ENCODE measurements at regions not wholly inside any gene's neighbourhood (a gene's known extent, or its start where the extent isn't known, plus 50 kb on each side); places are given as distances from the start of the nearest gene placed in this dataset.

GRCh38 chr3:197428117-197428801, 127.5 kb downstream of the BDH1 start:
- DNase-seq (peak in 31 of 35 experiments; percentile 1 to 45 (median 20)), ATAC-seq (replicated peaks in 1 of 4) (peak; percentile 70 to 97 (median 91))
- H3K36me3 ChIP-seq (ENCODE audit: control insufficient read depth in 2 of 2, extremely low read depth in 1 of 2, insufficient read depth in 1 of 2, low read length in 1 of 2): no peaks in the 10 kb centered on the region
- peak overlapping the region in 1 of 2 donors; percentile 66 for H3K27ac Mint-ChIP-seq
- 18% methylated on average over 4 of the region's 10 CpGs for WGBS (ENCODE audit: insufficient coverage)
- no peaks in the 10 kb centered on the region for H3K9me3 Mint-ChIP-seq
- H3K4me1 ChIP-seq (ENCODE audit: control insufficient read depth in 1 of 2, extremely low read depth in 1 of 2, insufficient read depth in 2 of 2, low read length in 2 of 2): peaks cover 8 to 21% of the 10 kb centered on the region in 2 experiments
- no peaks in the 10 kb centered on the region for H3K36me3 Mint-ChIP-seq
- H3K27me3 Mint-ChIP-seq: peaks cover 0 to 20% of the 10 kb centered on the region in 2 donors
- H3K4me3 ChIP-seq (ENCODE audit: control insufficient read depth in 1 of 2, extremely low read depth in 1 of 2, low read length in 1 of 2): no peak overlapping the region
- no peak overlapping the region for H3K27ac ChIP-seq (ENCODE audit: low read length)
- POLR2A ChIA-PET: interaction anchor here in 1 of 2 donors (0.6 kb wide), 1 partner anchor 70 kb away, joined by 3 read pairs; no protein-coding TSS in a partner anchor
- H3K9me3 ChIP-seq: no peaks in the 10 kb centered on the region
- H3K4me1 Mint-ChIP-seq: peaks cover 21 to 32% (median 28%) of the 10 kb centered on the region in 3 donors
- H3K4me3 Mint-ChIP-seq: peak overlapping the region; percentile 29 to 66 (median 49)
- peaks cover 0 to 19% of the 10 kb centered on the region in 2 experiments for H3K27me3 ChIP-seq (replicated peaks in 1 of 2; ENCODE audit: control insufficient read depth in 2 of 2, extremely low read depth in 1 of 2, insufficient read depth in 2 of 2, low read length in 1 of 2)
- CTCF ChIA-PET: no interaction called here

DNA sequence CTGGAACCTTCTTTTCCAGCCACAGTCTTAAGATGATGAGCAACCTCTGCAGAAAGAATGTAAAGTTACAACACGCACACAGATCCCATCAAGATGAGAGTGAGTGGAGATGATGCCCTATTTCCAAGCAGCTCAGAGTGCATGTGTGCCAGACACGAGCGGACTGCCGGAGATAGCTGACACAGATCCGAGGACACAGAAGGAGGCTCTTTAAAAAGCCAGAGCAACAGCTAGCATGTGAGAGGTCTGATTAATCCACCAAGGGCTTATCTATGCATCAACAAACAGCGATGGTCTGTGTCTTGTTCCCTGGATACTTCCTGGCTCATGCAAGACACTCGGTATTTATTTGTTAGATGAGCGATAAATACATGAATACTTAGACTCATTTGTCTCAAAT, 128.6 kb upstream of the DLG1 start:
- ChIA-PET POLR2A (no interaction called here), CTCF (no interaction called here)
- Histone ChIP-seq H3K36me3 (ENCODE audit: control insufficient read depth in 2 of 2, extremely low read depth in 1 of 2, insufficient read depth in 1 of 2, low read length in 1 of 2) (no peaks in the 10 kb centered on the region), H3K9me3 (no peaks in the 10 kb centered on the region), H3K4me1 (ENCODE audit: control insufficient read depth in 1 of 2, extremely low read depth in 1 of 2, insufficient read depth in 2 of 2, low read length in 2 of 2) (peaks cover 8 to 21% of the 10 kb centered on the region in 2 experiments), H3K27me3 (replicated peaks in 1 of 2; ENCODE audit: control insufficient read depth in 2 of 2, extremely low read depth in 1 of 2, insufficient read depth in 2 of 2, low read length in 1 of 2) (peaks cover 0 to 26% of the 10 kb centered on the region in 2 experiments), H3K4me3 (ENCODE audit: control insufficient read depth in 1 of 2, extremely low read depth in 1 of 2, low read length in 1 of 2) (no peak overlapping the region), H3K27ac (ENCODE audit: low read length) (no peak overlapping the region)
- H3K27me3 Mint-ChIP-seq: peaks cover 0 to 23% of the 10 kb centered on the region in 2 donors
- 97% methylated on average over 7 of the region's 8 CpGs for WGBS (ENCODE audit: insufficient coverage)
- no peak overlapping the region for H3K4me3 Mint-ChIP-seq
- peaks cover 21 to 25% (median 23%) of the 10 kb centered on the region in 3 donors for H3K4me1 Mint-ChIP-seq
- no peaks in the 10 kb centered on the region for H3K36me3 Mint-ChIP-seq
- DNase-seq (no peak), ATAC-seq (replicated peaks in 1 of 4) (no peak)
- no peak overlapping the region for H3K27ac Mint-ChIP-seq
- H3K9me3 Mint-ChIP-seq: no peaks in the 10 kb centered on the region

DNA sequence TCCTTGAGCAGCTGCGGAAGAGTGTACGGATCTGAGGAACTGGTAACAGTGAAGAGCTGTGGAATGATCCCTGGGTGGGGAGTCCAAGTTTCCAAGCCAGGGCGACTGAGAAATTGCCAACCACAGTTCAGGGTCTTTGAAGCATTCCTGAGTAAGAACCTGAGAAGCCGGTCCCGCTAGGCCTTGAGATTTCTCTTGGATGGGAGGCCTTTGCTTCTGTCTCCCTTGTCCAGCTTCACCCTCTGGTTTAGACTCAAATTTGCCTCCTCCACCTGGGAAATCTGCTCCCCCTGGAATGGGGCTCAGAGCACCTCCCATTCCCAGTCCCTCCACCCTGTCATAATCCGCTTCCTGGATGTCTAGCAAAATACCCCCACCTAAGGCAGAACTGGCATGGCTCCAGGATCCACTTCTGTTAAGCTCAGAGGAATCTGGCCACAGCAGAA, 127.7 kb upstream of the DLG1 start:
- no peaks in the 10 kb centered on the region for H3K36me3 Mint-ChIP-seq
- H3K4me3 Mint-ChIP-seq: no peak overlapping the region
- H3K9me3 Mint-ChIP-seq: no peaks in the 10 kb centered on the region
- Histone ChIP-seq H3K4me3 (ENCODE audit: control insufficient read depth in 1 of 2, extremely low read depth in 1 of 2, low read length in 1 of 2) (no peak overlapping the region), H3K9me3 (no peaks in the 10 kb centered on the region), H3K27ac (ENCODE audit: low read length) (no peak overlapping the region), H3K27me3 (replicated peaks in 1 of 2; ENCODE audit: control insufficient read depth in 2 of 2, extremely low read depth in 1 of 2, insufficient read depth in 2 of 2, low read length in 1 of 2) (peaks cover 0 to 30% of the 10 kb centered on the region in 2 experiments), H3K36me3 (ENCODE audit: control insufficient read depth in 2 of 2, extremely low read depth in 1 of 2, insufficient read depth in 1 of 2, low read length in 1 of 2) (no peaks in the 10 kb centered on the region), H3K4me1 (ENCODE audit: control insufficient read depth in 1 of 2, extremely low read depth in 1 of 2, insufficient read depth in 2 of 2, low read length in 2 of 2) (peaks cover 8 to 21% of the 10 kb centered on the region in 2 experiments)
- DNase-seq: no peak
- no peak for ATAC-seq (replicated peaks in 1 of 4)
- POLR2A ChIA-PET: interaction anchor here (0.6 to 0.8 kb wide), 2 partner anchors 33 to 168 kb away, joined by 3 to 10 read pairs; no protein-coding TSS in a partner anchor
- H3K4me1 Mint-ChIP-seq: peaks cover 21 to 25% (median 23%) of the 10 kb centered on the region in 3 donors
- peaks cover 0 to 19% of the 10 kb centered on the region in 2 donors for H3K27me3 Mint-ChIP-seq
- CTCF ChIA-PET: no interaction called here
- H3K27ac Mint-ChIP-seq: no peak overlapping the region
- 91% methylated on average over 3 of the region's 6 CpGs for whole genome bisulfite sequencing (ENCODE audit: insufficient coverage)

DNA sequence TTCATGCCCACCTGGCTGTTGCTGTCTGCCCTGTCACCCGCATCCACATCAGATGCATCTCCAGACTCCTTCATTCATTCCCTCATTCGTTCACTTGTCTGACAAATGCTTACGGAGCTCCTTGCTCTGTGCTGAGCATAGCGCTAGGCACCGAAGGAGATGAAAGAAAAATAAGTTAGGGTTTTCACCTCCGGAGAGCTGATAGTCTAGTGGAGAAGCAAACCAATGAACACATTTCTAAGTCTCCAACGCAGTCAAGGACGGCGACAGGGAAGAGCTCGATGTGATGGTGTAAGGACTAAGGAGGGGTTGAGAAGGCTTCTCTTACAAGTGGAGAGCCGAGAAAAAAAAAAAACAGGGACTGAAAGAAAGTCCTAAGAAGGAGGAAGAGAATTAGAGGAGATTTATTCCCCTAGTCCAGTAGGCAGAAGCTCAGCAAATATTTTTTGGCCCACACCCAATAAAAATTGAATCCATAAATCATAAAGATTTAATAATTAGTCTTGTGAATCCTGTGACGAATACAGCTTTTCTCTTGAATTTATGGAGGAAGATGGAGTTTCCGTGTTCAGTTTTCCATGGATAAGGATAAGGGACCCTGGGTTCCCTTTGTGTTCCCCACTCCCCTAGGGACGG, 127.2 kb upstream of the DLG1 start:
- Histone ChIP-seq H3K4me1 (ENCODE audit: control insufficient read depth in 1 of 2, extremely low read depth in 1 of 2, insufficient read depth in 2 of 2, low read length in 2 of 2) (peaks cover 8 to 17% of the 10 kb centered on the region in 2 experiments), H3K9me3 (no peaks in the 10 kb centered on the region), H3K27me3 (replicated peaks in 1 of 2; ENCODE audit: control insufficient read depth in 2 of 2, extremely low read depth in 1 of 2, insufficient read depth in 2 of 2, low read length in 1 of 2) (peaks cover 0 to 30% of the 10 kb centered on the region in 2 experiments), H3K27ac (ENCODE audit: low read length) (no peak overlapping the region), H3K4me3 (ENCODE audit: control insufficient read depth in 1 of 2, extremely low read depth in 1 of 2, low read length in 1 of 2) (no peak overlapping the region), H3K36me3 (ENCODE audit: control insufficient read depth in 2 of 2, extremely low read depth in 1 of 2, insufficient read depth in 1 of 2, low read length in 1 of 2) (no peaks in the 10 kb centered on the region)
- ChIA-PET POLR2A (interaction anchor here (0.6 to 0.8 kb wide), 2 partner anchors 33 to 168 kb away, joined by 3 to 10 read pairs; no protein-coding TSS in a partner anchor), CTCF (no interaction called here)
- no peak overlapping the region for H3K27ac Mint-ChIP-seq
- WGBS (ENCODE audit: insufficient coverage): 94% methylated on average over 6 of the region's 14 CpGs
- no peak overlapping the region for H3K4me3 Mint-ChIP-seq
- H3K9me3 Mint-ChIP-seq: no peaks in the 10 kb centered on the region
- ATAC-seq (replicated peaks in 1 of 4): no peak
- DNase-seq: no peak
- H3K4me1 Mint-ChIP-seq: peaks cover 18 to 22% (median 21%) of the 10 kb centered on the region in 3 donors
- peaks cover 0 to 15% of the 10 kb centered on the region in 2 donors for H3K27me3 Mint-ChIP-seq
- no peaks in the 10 kb centered on the region for H3K36me3 Mint-ChIP-seq

GRCh38 chr3:197424674-197425484, 126.5 kb upstream of the DLG1 start:
- H3K4me3 Mint-ChIP-seq: no peak overlapping the region
- peaks cover 15 to 18% (median 16%) of the 10 kb centered on the region in 3 donors for H3K4me1 Mint-ChIP-seq
- DNase-seq (no peak), ATAC-seq (replicated peaks in 1 of 4) (no peak)
- Histone ChIP-seq H3K36me3 (ENCODE audit: control insufficient read depth in 2 of 2, extremely low read depth in 1 of 2, insufficient read depth in 1 of 2, low read length in 1 of 2) (no peaks in the 10 kb centered on the region), H3K27ac (ENCODE audit: low read length) (no peak overlapping the region), H3K27me3 (replicated peaks in 1 of 2; ENCODE audit: control insufficient read depth in 2 of 2, extremely low read depth in 1 of 2, insufficient read depth in 2 of 2, low read length in 1 of 2) (peaks cover 0 to 30% of the 10 kb centered on the region in 2 experiments), H3K4me3 (ENCODE audit: control insufficient read depth in 1 of 2, extremely low read depth in 1 of 2, low read length in 1 of 2) (no peak overlapping the region), H3K9me3 (no peaks in the 10 kb centered on the region), H3K4me1 (ENCODE audit: control insufficient read depth in 1 of 2, extremely low read depth in 1 of 2, insufficient read depth in 2 of 2, low read length in 2 of 2) (peaks cover 8 to 15% of the 10 kb centered on the region in 2 experiments)
- no peak overlapping the region for H3K27ac Mint-ChIP-seq
- ChIA-PET CTCF (no interaction called here), POLR2A (no interaction called here)
- no peaks in the 10 kb centered on the region for H3K9me3 Mint-ChIP-seq
- 81% methylated on average over 9 of the region's 14 CpGs for WGBS (ENCODE audit: insufficient coverage)
- no peaks in the 10 kb centered on the region for H3K36me3 Mint-ChIP-seq
- H3K27me3 Mint-ChIP-seq: peaks cover 0 to 12% of the 10 kb centered on the region in 2 donors

GRCh38 chr3:197424266-197424665, 125.9 kb upstream of the DLG1 start:
- H3K9me3 Mint-ChIP-seq: no peaks in the 10 kb centered on the region
- H3K4me3 ChIP-seq (ENCODE audit: control insufficient read depth in 1 of 2, extremely low read depth in 1 of 2, low read length in 1 of 2): no peak overlapping the region
- no peaks in the 10 kb centered on the region for H3K36me3 ChIP-seq (ENCODE audit: control insufficient read depth in 2 of 2, extremely low read depth in 1 of 2, insufficient read depth in 1 of 2, low read length in 1 of 2)
- DNase-seq: no peak
- H3K4me3 Mint-ChIP-seq: no peak overlapping the region
- 83% methylated on average over 10 of the region's 11 CpGs for WGBS (ENCODE audit: insufficient coverage)
- H3K27ac ChIP-seq (ENCODE audit: low read length): no peak overlapping the region
- ChIA-PET CTCF (interaction anchor here in 1 of 2 donors (0.6 kb wide), 1 partner anchor 883 kb away, joined by 3 read pairs; no protein-coding TSS in a partner anchor), POLR2A (no interaction called here)
- H3K4me1 Mint-ChIP-seq: peaks cover 15 to 16% (median 16%) of the 10 kb centered on the region in 3 donors
- no peaks in the 10 kb centered on the region for H3K36me3 Mint-ChIP-seq
- peaks cover 0 to 12% of the 10 kb centered on the region in 2 donors for H3K27me3 Mint-ChIP-seq
- H3K27ac Mint-ChIP-seq: no peak overlapping the region
- peaks cover 8 to 14% of the 10 kb centered on the region in 2 experiments for H3K4me1 ChIP-seq (ENCODE audit: control insufficient read depth in 1 of 2, extremely low read depth in 1 of 2, insufficient read depth in 2 of 2, low read length in 2 of 2)
- H3K27me3 ChIP-seq (replicated peaks in 1 of 2; ENCODE audit: control insufficient read depth in 2 of 2, extremely low read depth in 1 of 2, insufficient read depth in 2 of 2, low read length in 1 of 2): peaks cover 0 to 30% of the 10 kb centered on the region in 2 experiments
- H3K9me3 ChIP-seq: no peaks in the 10 kb centered on the region
- ATAC-seq (replicated peaks in 1 of 4): no peak
